Vagina (tissue), 2 donors: ENCODE measurements at regions not wholly inside any gene's neighbourhood (a gene's known extent, or its start where the extent isn't known, plus 50 kb on each side); places are given as distances from the start of the nearest gene placed in this dataset.
"Not testable (repeated sequence)": the region's sequence is repeated elsewhere in the genome, so short reads cannot be mapped to it uniquely, and the experiment has no call there.

Experiments
- POLR2A ChIP-seq, 2 donors: fragments of 450-650 bp; IDR thresholded peaks; one replicate each; pipeline ENCODE4 v1.6.1; 2017; ENCODE audit warnings: antibody characterized with exemption in 2 of 2, mild to moderate bottlenecking in 2 of 2, moderate library complexity in 2 of 2
- POLR2AphosphoS5 ChIP-seq, 2 donors: sonication (generic); formaldehyde crosslinking; IDR thresholded peaks; one replicate each; pipeline ENCODE4 v1.9.0; 2017; ENCODE audit warnings: antibody characterized with exemption in 2 of 2, mild to moderate bottlenecking in 2 of 2, low read depth in 1 of 2; ENCODE audit not compliant: insufficient read depth in 1 of 2
- TF ChIP-seq, protein P1 (sequence below), 3 experiments: fragments of 450-650 bp in 2 of 3; fragments of 200-600 bp in 1 of 3; sonication (generic) in 1 of 3; IDR thresholded peaks; one replicate each; pipeline ENCODE4 v1.5.1; 2017 to 2019; ENCODE audit warnings: antibody characterized with exemption in 3 of 3, mild to moderate bottlenecking in 2 of 3, moderate library complexity in 2 of 3

GRCh38 chr22:21293702-21294101, 89.8 kb upstream of the RIMBP3B start:
- TF ChIP-seq, protein P1, sequence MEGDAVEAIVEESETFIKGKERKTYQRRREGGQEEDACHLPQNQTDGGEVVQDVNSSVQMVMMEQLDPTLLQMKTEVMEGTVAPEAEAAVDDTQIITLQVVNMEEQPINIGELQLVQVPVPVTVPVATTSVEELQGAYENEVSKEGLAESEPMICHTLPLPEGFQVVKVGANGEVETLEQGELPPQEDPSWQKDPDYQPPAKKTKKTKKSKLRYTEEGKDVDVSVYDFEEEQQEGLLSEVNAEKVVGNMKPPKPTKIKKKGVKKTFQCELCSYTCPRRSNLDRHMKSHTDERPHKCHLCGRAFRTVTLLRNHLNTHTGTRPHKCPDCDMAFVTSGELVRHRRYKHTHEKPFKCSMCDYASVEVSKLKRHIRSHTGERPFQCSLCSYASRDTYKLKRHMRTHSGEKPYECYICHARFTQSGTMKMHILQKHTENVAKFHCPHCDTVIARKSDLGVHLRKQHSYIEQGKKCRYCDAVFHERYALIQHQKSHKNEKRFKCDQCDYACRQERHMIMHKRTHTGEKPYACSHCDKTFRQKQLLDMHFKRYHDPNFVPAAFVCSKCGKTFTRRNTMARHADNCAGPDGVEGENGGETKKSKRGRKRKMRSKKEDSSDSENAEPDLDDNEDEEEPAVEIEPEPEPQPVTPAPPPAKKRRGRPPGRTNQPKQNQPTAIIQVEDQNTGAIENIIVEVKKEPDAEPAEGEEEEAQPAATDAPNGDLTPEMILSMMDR (IDR thresholded peaks at IDR 0.05): not testable (repeated sequence)
- not testable (repeated sequence) for TF ChIP-seq POLR2AphosphoS5 (IDR thresholded peaks at IDR 0.05; ENCODE audit: insufficient read depth in 1 of 2, low read depth in 1 of 2); POLR2A (IDR thresholded peaks at IDR 0.05)
